HPDE6-E6E7 (cell line): ENCODE measurements at regions not wholly inside any gene's neighbourhood (a gene's known extent, or its start where the extent isn't known, plus 50 kb on each side); places are given as distances from the start of the nearest gene placed in this dataset.
A peak's percentile ranks its signal among the peaks of the same experiment; 100 is the strongest.

ENCODE experiments used
- DNase-seq: peaks from one replicate; pipeline ENCODE4 v3.0.0; 2011; ENCODE audit warnings: missing footprints; ENCODE audit errors: extremely low spot score

- DNase-seq, result peak; percentile 33
These were observed 71.1 kb upstream of the NEURL1B start for GRCh38 chr5:172569861-172570558.

DNA sequence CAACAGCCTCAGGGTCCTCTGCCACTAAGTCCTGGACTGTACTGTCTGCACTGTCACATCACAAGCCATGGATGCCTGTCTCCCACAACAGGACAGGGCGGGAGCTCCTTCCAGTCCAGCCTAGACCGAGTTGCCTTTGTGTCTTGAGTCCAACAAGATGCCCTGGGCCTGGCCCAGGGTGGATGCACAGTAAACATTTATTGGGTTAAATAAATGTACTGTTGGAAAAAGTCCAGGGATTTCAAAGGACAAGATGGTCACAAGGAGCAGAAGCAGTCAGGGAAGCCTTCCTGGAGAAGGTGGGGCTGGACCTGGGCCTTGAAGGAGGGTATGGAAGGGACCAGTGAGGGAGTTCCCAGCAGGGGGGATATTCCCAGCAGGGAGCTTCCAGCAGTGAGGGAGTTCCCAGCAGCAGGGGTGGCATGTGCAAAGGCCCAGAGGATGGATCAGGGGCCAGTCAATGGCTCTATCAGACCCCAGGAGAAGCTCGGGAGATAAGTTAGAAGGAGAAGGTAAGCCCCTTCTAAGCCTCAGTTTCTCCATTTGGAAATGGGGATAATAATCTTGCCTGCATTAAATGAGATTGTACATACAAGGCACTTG is 72.7 kb upstream of the NEURL1B start:
- DNase-seq, result no peak

GRCh38 chr5:172567843-172568242 is 73.2 kb upstream of the NEURL1B start:
- DNase-seq, result no peak

DNA sequence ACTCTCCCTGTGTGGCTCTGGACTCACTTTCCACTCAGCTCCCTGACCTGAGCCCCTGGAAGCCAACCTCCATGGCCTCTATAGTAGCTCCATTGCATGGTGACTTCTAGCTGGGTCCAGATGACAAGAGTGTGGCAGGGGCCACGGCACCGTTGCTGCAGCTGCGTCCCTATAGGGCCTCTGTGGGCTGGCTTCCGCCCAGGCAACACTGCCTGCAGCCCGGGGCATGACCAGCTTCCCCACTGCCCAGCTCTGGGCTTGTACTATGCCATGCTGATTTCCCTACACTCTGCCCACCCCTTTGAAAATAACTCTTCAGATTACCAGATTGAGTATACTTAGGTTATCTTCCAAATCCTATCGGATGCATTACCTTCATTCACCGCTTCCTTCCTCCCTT is 73.8 kb upstream of the NEURL1B start:
- no peak for DNase-seq

GRCh38 chr5:172565931-172566665 is 75.0 kb upstream of the NEURL1B start:
- no peak for DNase-seq

DNA sequence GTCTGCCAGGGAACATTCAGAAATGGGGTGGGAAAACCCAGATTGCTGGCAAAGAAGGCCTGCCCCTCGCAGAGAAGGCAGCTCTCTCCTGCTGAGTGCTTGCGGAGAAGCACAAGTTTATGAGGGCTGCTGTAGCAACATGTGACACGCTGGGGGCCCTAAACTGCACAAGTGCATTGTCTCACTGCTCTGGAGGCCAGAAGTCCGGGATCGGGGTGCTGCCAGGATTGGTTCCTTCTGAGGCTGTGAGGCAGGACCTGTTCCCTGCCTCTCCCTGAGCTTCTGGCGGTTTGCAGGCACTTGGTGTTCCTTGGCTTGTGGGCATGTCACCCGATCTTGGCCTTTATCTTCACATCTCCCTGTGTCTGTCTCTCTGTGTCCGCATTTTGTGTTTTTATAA is 75.6 kb upstream of the NEURL1B start:
- DNase-seq, result no peak

- DNase-seq, result no peak
These were observed 76.2 kb upstream of the NEURL1B start for GRCh38 chr5:172564883-172565282.

DNA sequence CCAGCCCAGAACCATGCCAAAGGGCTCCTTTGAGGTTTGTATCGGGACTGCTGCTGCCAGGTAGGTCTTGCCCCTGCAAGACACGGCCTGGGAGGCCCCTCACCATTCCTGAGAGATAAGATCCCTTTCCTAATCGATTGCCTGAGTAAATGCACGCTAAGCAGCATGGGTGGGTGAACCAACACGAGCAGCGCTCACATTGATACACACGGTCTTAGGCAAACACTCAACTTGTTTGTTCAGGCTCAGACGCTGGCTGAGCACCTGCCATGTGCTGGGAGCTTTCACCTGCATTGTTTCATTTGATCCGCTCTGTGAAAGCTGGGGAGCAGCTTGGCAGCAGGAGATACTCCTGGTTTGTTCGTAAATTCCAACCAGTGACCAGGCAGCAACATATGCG is 76.9 kb upstream of the NEURL1B start:
- DNase-seq, result no peak

DNA sequence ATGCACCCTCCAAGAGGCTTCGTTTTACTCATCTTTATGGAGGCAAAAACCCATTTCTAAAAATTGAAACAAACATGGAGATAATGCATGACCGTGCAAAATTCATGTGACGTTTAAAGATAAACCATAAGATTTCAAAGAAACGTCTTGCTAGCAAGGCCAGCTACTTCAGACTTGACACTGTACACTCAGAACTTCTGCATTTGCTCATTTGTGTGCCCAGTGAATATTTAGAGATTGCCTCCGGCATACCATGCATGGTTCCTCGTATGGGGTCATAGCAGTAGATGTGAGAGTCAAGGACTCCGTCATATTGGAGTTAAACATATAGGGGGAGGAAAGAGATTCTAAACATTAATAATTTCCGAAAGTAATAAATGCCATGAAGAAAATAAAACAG is 78.6 kb upstream of the NEURL1B start:
- DNase-seq, result no peak

- DNase-seq, result peak; percentile 93
These were observed 79.9 kb upstream of the NEURL1B start for GRCh38 chr5:172561151-172561550.

- DNase-seq, result peak; percentile 56
These were observed 81.8 kb upstream of the NEURL1B start for GRCh38 chr5:172559004-172559932.

DNA sequence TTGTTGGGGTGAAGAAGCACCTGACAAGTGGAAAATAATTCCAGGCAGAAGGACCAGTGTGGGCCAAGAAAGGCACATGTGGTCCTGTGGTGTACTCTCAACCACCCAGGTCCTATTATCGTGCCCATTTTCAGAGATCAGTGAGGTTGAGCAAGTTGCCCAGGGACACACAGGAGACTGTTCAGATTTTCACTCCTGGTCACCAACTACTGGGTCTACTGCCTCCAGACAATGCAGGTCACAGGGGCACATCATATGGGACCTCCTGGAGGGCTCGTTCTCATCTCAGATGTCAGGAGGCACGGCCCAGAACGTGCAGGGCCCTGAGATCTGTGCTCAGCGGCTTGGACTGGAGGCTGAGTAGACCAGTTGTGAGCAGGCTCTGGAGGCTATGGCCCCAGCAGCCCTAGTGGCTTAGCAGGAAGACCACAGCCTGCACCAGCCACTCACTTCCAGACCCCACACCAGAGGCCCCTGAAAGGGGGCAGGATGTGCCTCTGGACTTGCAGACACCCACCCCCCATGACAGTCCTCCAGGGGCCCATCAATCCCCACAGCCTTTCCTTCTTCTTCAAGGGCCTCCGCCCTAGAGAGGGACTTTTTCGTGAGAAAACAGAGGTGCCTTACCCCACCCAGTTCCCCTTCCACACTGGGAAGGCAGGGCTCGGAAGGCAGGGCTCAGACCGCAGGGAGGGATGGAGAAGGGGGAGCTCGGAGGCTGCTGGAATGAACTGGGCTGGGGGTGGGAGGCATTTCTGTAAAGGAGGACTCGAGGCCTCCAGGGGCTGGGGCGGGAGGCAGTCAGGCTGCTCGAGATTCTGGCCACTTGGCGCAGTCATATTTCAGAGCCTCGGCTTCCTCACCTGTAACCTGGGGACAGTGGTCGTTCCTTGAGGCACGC is 82.7 kb upstream of the NEURL1B start:
- DNase-seq, result no peak

DNA sequence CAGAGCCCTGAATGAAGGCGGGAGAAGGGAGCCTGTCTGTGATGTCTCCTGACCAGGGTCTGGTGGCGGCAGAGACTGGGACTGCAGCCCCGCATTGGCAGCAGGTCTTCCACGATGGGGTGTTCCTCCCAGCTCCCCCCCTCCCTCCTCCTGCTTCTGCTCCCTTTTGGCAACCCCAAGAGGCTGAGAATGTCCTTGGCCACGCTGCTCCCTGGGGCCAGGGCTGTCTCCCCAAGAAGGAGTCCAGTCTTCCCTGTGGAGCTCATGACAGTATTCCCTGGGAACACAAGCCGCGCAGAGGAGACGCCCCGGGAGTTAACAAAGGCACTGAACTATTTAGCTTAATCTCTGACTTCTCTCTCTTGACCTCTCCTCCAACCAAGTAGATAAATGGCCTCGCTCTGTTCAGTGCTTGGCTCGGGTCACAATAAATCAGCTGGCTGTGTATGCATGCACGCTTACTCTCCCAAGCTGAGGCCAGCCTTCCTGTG is 84.0 kb upstream of the NEURL1B start:
- DNase-seq, result no peak

DNA sequence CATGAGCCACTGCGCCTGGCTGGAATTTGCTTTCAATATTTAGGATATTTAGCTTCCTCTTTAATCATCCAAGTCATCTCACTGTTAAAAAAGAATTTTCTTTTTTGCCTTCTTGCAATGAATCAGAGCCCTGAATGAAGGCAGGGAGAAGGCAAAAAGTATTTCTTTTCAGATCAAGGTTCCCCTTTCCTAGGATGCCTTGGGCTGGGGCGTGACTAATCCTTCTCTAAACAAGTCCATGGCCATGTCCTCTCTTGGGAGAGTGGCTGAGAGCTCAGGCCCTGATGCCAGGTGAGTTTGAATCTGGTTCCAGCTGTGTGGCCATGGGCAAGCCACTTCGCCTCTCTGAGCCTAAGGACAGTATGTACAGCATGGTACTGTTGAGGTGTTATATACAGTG is 84.8 kb upstream of the NEURL1B start:
- no peak for DNase-seq

- no peak for DNase-seq
These were observed 86.5 kb upstream of the NEURL1B start for GRCh38 chr5:172554562-172554961.

GRCh38 chr5:172553903-172554302 is 87.2 kb upstream of the NEURL1B start:
- DNase-seq, result no peak

GRCh38 chr5:172553167-172553566 is 87.9 kb upstream of the NEURL1B start:
- DNase-seq, result no peak

- DNase-seq, result no peak
These were observed 90.1 kb upstream of the NEURL1B start for GRCh38 chr5:172550996-172551395.

DNA sequence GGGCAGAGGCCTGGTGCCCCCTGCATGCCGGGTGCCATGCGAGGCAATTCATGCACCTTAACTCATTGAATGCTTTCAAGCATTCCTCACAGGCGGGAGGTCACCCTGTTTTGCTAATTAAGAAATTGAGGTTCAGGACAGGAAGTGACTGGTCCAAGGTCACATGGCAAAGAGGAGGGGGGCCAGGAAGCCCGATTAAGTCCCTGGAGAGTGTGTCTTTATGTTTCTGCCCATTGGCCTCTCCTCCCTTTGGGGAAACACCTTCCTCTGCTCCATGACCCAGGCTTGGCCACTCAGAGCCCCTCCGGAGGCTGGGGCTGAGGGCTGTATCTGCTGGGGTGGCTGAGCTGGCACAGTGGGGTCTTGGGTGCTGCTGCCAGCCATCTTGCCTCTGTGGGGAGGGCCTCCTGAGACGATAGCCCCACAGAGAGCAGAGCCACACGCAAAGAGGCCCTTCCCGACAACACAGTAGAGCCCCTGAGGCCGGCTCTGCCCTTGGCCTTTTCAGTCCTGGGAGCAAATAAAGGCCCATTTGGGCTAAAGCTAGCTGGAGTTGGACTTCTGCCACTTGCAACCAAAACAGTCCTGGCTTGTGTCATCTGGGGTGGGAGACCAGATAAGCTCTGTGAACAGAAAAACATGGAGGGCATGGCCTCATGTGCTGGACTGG is 90.8 kb upstream of the NEURL1B start:
- DNase-seq, result no peak

GRCh38 chr5:172549696-172550095 is 91.4 kb upstream of the NEURL1B start:
- no peak for DNase-seq
